ENCODE measurements at regions not wholly inside any gene's neighbourhood (a gene's known extent, or its start where the extent isn't known, plus 50 kb on each side); places are given as distances from the start of the nearest gene placed in this dataset.

- TF ChIP-seq CTCF (IDR thresholded peaks at IDR 0.05 in 2 of 3, conservative IDR thresholded peaks at IDR 0.05 in 1 of 3; ENCODE audit: control insufficient read depth in 2 of 3, extremely low read depth in 1 of 3, insufficient read depth in 1 of 3, low read depth in 3 of 3, low read length in 3 of 3) = no peak
- no peak for TF ChIP-seq POLR2A (IDR thresholded peaks at IDR 0.05; ENCODE audit: low read depth, low read length)
- no peak for TF ChIP-seq SMC3 (IDR thresholded peaks at IDR 0.05; ENCODE audit: borderline replicate concordance, low read length)
- TF ChIP-seq POLR2AphosphoS5 (IDR thresholded peaks at IDR 0.05; ENCODE audit: low read length) = no peak
- no peak for TF ChIP-seq CBX3 (IDR thresholded peaks at IDR 0.05; ENCODE audit: borderline replicate concordance, low read depth)
Measured at GRCh38 chr5:96297290-96297689, 135.8 kb downstream of the PCSK1 start.
